Neutrophil (primary cell): ENCODE measurements at regions not wholly inside any gene's neighbourhood (a gene's known extent, or its start where the extent isn't known, plus 50 kb on each side); places are given as distances from the start of the nearest gene placed in this dataset.

Source experiments
- H3K27ac ChIP-seq: fragments of 200-600 bp; sonication (generic); 2 replicates; pipeline ENCODE4 v1.5.1; 2016; ENCODE audit warnings: mild to moderate bottlenecking, moderate library complexity
- H3K27me3 ChIP-seq: fragments of 200-600 bp; sonication (generic); 2 replicates; pipeline ENCODE4 v1.6.0; 2016; ENCODE audit warnings: mild to moderate bottlenecking
- H3K36me3 ChIP-seq: fragments of 200-600 bp; sonication (generic); 2 replicates; pipeline ENCODE4 v1.5.1; 2017
- H3K4me1 ChIP-seq, 2 experiments: fragments of 200-600 bp in 1 of 2; sonication (generic) in 1 of 2; 1 replicate in 1 of 2; 2 replicates in 1 of 2; pipeline versions ENCODE4 v1.5.1 to v1.6.1; 2013 to 2016; ENCODE audit warnings: low read depth in 1 of 2, low read length in 1 of 2, mild to moderate bottlenecking in 1 of 2, moderate library complexity in 1 of 2; ENCODE audit not compliant: control insufficient read depth in 1 of 2, insufficient read depth in 1 of 2
- H3K4me3 ChIP-seq, 2 experiments: fragments of 200-600 bp in 1 of 2; sonication (generic) in 1 of 2; 1 replicate in 1 of 2; 2 replicates in 1 of 2; pipeline ENCODE4 v1.5.1; 2013 to 2016; ENCODE audit warnings: low read depth in 1 of 2, low read length in 1 of 2, mild to moderate bottlenecking in 1 of 2, moderate library complexity in 1 of 2
- H3K9me3 ChIP-seq: fragments of 200-600 bp; sonication (generic); 2 replicates; pipeline ENCODE4 v1.5.1; 2016
- CTCF ChIP-seq: fragments of 200-600 bp; sonication (generic); IDR thresholded peaks from 2 replicates; pipeline ENCODE4 v1.5.1; 2016; ENCODE audit warnings: antibody characterized with exemption

DNA sequence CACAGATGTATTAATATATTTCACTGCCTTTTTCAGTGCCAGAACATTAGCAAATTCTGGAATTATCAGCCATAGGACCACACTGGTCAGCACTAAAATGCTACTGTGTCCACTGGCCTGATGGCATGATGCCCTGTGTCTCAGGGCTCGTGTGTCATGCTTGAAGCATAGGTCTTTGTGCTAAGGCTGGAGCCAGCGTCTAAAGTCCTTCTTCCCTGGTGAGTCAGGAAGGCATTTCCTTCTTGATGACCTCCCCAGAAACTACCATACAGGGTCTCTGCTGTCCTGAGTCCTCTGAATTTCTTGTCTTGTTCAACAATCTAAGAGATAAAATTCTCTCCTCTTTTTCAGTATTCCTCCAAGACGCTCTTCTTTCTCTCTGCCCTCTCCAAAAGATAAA is 489.9 kb downstream of the PSAT1 start:
- H3K4me1 ChIP-seq: no peaks in the 10 kb centered on the region
- peaks cover 6% of the 10 kb centered on the region for H3K9me3 ChIP-seq
- no peak for TF ChIP-seq CTCF
- H3K36me3 ChIP-seq: no peaks in the 10 kb centered on the region
- no peak overlapping the region for H3K4me3 ChIP-seq
- no peak overlapping the region for H3K27ac ChIP-seq
- no peaks in the 10 kb centered on the region for H3K27me3 ChIP-seq

DNA sequence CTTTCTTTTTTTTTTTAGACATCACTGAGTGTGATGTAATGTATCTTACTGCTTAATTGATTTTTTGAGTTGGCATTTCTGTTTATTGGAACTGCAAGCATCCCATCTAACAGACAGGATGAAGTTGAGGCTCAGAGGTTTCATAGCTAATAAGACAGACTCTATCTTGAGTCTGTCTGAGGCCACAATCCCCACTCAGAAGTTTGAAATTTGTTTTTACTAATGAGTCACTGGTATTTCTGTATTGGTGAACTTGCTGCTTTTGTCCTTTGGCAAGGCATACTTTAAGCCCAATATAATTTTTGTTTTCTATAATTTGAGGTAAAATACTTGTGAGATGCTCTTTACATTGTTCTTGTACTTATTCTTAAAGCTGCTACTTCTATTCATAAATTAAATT is 491.2 kb downstream of the PSAT1 start:
- TF ChIP-seq CTCF: no peak
- no peaks in the 10 kb centered on the region for H3K4me1 ChIP-seq
- no peaks in the 10 kb centered on the region for H3K27me3 ChIP-seq
- H3K27ac ChIP-seq: no peak overlapping the region
- peaks cover 6% of the 10 kb centered on the region for H3K9me3 ChIP-seq
- H3K36me3 ChIP-seq: no peaks in the 10 kb centered on the region
- no peak overlapping the region for H3K4me3 ChIP-seq

GRCh38 chr9:78791779-78792178 is 494.9 kb downstream of the PSAT1 start:
- Histone ChIP-seq H3K4me3 (no peak overlapping the region), H3K27ac (no peak overlapping the region), H3K27me3 (no peaks in the 10 kb centered on the region), H3K36me3 (no peaks in the 10 kb centered on the region), H3K9me3 (peaks cover 6% of the 10 kb centered on the region), H3K4me1 (no peaks in the 10 kb centered on the region)
- no peak for TF ChIP-seq CTCF

DNA sequence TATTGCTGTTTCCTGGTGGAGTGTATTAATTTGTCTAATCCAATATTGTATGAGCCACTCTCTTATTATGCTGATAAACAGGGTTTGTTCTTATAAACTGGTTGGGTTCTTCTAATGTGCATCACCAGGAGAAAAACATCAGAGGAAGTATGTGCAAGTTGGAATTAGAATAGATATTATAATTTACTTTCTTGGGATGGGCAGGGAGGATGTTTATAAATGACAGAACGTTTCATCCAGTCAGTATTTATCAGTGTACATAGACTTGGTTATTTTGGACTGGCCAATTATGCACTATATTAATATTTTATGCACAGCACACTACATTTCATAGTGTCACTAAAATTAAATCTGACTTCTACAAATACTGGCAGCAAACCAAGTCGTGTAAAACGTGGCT is 495.8 kb downstream of the PSAT1 start:
- Histone ChIP-seq H3K4me3 (no peak overlapping the region), H3K36me3 (no peaks in the 10 kb centered on the region), H3K4me1 (no peaks in the 10 kb centered on the region), H3K9me3 (peaks cover 6% of the 10 kb centered on the region), H3K27ac (no peak overlapping the region), H3K27me3 (no peaks in the 10 kb centered on the region)
- no peak for TF ChIP-seq CTCF

- TF ChIP-seq CTCF: no peak
- Histone ChIP-seq H3K36me3 (no peaks in the 10 kb centered on the region), H3K27ac (no peak overlapping the region), H3K4me1 (no peaks in the 10 kb centered on the region), H3K4me3 (no peak overlapping the region), H3K9me3 (no peaks in the 10 kb centered on the region), H3K27me3 (no peaks in the 10 kb centered on the region)
These were observed 508.8 kb downstream of the PSAT1 start for GRCh38 chr9:78805771-78806170.
